ENCODE measurements at regions not wholly inside any gene's neighbourhood (a gene's known extent, or its start where the extent isn't known, plus 50 kb on each side); places are given as distances from the start of the nearest gene placed in this dataset.

- TF ChIP-seq POLR2AphosphoS5 (IDR thresholded peaks at IDR 0.05) (no peak), CTCF (IDR thresholded peaks at IDR 0.05) (no peak), POLR2A (IDR thresholded peaks at IDR 0.05) (no peak)
Observed at GRCh38 chr7:69367780-69368179, 230.5 kb upstream of the AUTS2 start.
